ENCODE measurements at regions not wholly inside any gene's neighbourhood (a gene's known extent, or its start where the extent isn't known, plus 50 kb on each side); places are given as distances from the start of the nearest gene placed in this dataset.
"Not testable (repeated sequence)": the region's sequence is repeated elsewhere in the genome, so short reads cannot be mapped to it uniquely, and the experiment has no call there.

GRCh38 chrX:44785652-44786051 is 58.2 kb upstream of the DUSP21 start:
- 86 to 88% methylated on average over 5 of the region's 5 CpGs for WGBS, 2 donors
- Histone ChIP-seq H3K4me3 (no peak overlapping the region), H3K9me3 (no peaks in the 10 kb centered on the region), H3K36me3 (no peaks in the 10 kb centered on the region), H3K27ac (no peak overlapping the region), H3K4me1 (no peaks in the 10 kb centered on the region), H3K27me3 (no peaks in the 10 kb centered on the region)
- no peak for TF ChIP-seq POLR2A (IDR thresholded peaks at IDR 0.05)
- no peak for TF ChIP-seq POLR2AphosphoS5 (IDR thresholded peaks at IDR 0.05)
- TF ChIP-seq CTCF (IDR thresholded peaks at IDR 0.05), result no peak
- no peak for TF ChIP-seq EP300 (IDR thresholded peaks at IDR 0.05)
- DNase-seq, result no peak
- intact Hi-C loops (cut with DNase I), result no loop called here

- no peaks in the 10 kb centered on the region for H3K4me1 ChIP-seq
- intact Hi-C loops (cut with DNase I), result no loop called here
- DNase-seq, result no peak
- WGBS, 2 donors, result 38 to 75% methylated on average over 2 of the region's 2 CpGs
- H3K9me3 ChIP-seq, result no peaks in the 10 kb centered on the region
- no peaks in the 10 kb centered on the region for H3K36me3 ChIP-seq
- no peaks in the 10 kb centered on the region for H3K27me3 ChIP-seq
- no peak overlapping the region for H3K27ac ChIP-seq
- H3K4me3 ChIP-seq, result no peak overlapping the region
- TF ChIP-seq EP300 (IDR thresholded peaks at IDR 0.05) (no peak), POLR2A (IDR thresholded peaks at IDR 0.05) (no peak), POLR2AphosphoS5 (IDR thresholded peaks at IDR 0.05) (no peak), CTCF (IDR thresholded peaks at IDR 0.05) (no peak)
These were observed 59.6 kb upstream of the DUSP21 start for GRCh38 chrX:44784241-44784640.

GRCh38 chrX:44778254-44778653 is 65.6 kb upstream of the DUSP21 start:
- DNase-seq, result no peak
- intact Hi-C loops (cut with DNase I), result no loop called here
- no peak for TF ChIP-seq CTCF (IDR thresholded peaks at IDR 0.05)
- no peak for TF ChIP-seq EP300 (IDR thresholded peaks at IDR 0.05)
- TF ChIP-seq POLR2A (IDR thresholded peaks at IDR 0.05), result no peak
- TF ChIP-seq POLR2AphosphoS5 (IDR thresholded peaks at IDR 0.05), result no peak
- 94 to 96% methylated on average over 7 of the region's 7 CpGs for WGBS, 2 donors
- no peaks in the 10 kb centered on the region for H3K4me1 ChIP-seq
- no peaks in the 10 kb centered on the region for H3K27me3 ChIP-seq
- H3K9me3 ChIP-seq, result no peaks in the 10 kb centered on the region
- no peak overlapping the region for H3K27ac ChIP-seq
- no peak overlapping the region for H3K4me3 ChIP-seq
- no peaks in the 10 kb centered on the region for H3K36me3 ChIP-seq

- H3K9me3 ChIP-seq, result no peaks in the 10 kb centered on the region
- H3K27ac ChIP-seq, result no peak overlapping the region
- no peaks in the 10 kb centered on the region for H3K4me1 ChIP-seq
- 44 to 72% methylated on average over 6 of the region's 6 CpGs for WGBS, 2 donors
- no peak overlapping the region for H3K4me3 ChIP-seq
- no peaks in the 10 kb centered on the region for H3K27me3 ChIP-seq
- TF ChIP-seq POLR2AphosphoS5 (IDR thresholded peaks at IDR 0.05) (no peak), POLR2A (IDR thresholded peaks at IDR 0.05) (no peak), CTCF (IDR thresholded peaks at IDR 0.05) (no peak), EP300 (IDR thresholded peaks at IDR 0.05) (no peak)
- no peak for DNase-seq
- H3K36me3 ChIP-seq, result no peaks in the 10 kb centered on the region
- intact Hi-C loops (cut with DNase I), result no loop called here
These were observed 68.1 kb upstream of the DUSP21 start for GRCh38 chrX:44775726-44776125.

- H3K4me1 ChIP-seq; DNase-seq; H3K27me3 ChIP-seq; H3K36me3 ChIP-seq; intact Hi-C loops (cut with DNase I); H3K9me3 ChIP-seq; H3K27ac ChIP-seq; H3K4me3 ChIP-seq: not testable (repeated sequence)
- WGBS, 2 donors, result 75 to 89% methylated on average over 10 of the region's 10 CpGs
These were observed 69.8 kb upstream of the DUSP21 start for GRCh38 chrX:44774066-44774465.
